Fibroblast of peridontal ligament (primary cell): ENCODE measurements at regions not wholly inside any gene's neighbourhood (a gene's known extent, or its start where the extent isn't known, plus 50 kb on each side); places are given as distances from the start of the nearest gene placed in this dataset.

Source experiments
- DNase-seq: peaks from one replicate; pipeline ENCODE4 v3.0.0-alpha.2; 2010; ENCODE audit errors: extremely low read depth

DNA sequence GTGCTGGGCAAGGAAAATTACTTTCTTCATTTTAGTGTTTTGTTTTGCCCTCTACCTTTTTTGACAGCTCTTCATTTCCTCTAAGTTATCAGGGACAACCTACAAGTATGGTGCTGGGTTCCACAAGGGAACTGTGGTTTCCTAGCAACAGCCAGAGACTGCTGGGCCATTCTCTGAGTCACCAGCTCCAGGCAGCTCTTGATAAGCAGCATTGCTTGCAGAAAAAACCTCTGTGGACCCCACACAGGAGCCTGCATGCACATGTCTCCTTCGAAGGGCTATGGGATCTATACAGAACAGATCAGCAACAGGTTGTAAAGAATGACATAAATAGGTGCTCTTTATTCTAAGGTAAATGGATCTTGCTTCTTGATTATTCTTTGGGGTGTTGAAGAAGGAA lies 81.0 kb upstream of the CCDC196 start:
- no peak for DNase-seq

DNA sequence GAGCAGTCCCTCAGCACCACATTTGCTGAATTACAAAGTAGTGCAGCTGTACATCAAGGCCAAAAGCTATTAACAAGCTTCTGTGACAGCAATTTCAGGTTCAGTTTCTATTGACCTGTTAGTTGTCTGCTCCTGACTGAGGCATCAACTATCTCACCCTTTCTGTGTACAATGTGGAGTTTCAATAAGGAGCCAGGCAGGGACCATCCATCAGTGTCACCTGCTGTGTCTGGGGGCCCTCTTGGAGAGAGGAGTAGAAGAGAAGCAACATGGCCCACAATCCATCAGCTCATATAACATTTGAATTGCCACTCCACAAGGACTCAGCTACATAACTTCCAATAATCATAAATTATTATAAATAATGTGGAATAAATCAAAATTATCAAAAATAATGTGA lies 72.3 kb upstream of the CCDC196 start:
- no peak for DNase-seq

DNA sequence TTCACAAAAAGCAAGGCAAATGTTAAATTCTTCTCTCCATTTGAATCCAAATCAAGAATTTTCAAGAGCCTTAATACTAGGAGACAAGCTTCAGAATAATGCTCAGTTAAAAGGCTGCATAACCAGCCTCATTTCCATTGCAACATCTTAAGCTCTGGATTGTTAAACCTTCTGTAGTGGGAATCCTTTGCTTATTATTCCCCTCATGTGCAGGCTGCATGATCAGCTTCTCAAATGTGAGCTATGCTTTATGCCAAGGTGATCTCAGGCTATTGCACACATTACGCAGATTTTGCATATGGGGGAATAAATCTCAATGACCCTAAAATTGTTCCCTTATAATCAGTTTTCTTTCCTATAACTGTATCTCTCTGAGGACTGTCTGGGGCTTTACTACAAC lies 71.7 kb upstream of the CCDC196 start:
- DNase-seq, result no peak

DNA sequence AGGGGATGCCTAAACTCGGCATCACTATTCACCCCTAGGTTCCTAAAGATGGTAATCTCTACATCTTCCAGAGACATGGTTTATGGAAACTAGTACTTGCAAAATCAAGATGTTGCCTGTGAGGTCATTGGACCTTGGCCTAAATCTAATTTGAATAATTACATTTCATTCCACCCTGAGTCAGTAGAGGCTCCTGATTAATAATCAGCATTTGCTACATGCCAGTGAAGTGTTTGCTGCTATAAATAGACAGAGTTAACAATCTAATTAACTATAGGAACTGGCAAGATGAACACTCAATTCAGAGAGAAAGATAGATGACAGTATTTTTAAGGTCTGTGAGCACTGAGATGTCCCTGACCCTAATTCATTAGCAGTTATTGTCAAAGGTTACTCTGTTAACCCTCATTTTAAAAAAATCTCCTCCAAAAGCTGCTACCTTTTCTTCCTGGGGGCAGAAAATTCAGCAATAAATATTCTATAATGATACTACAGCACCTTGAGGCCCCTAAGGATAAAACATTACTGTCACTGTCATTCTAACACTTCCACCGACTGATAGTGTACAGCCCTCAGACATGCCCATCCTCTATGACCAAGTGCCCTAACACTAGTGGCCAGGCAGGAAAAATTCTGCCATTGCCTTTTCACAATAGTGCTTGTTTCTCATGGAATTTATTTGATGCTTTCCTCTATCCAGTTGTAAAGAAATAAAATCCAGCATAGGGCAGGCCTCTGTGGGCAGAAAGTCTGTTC lies 65.7 kb upstream of the CCDC196 start:
- no peak for DNase-seq

DNA sequence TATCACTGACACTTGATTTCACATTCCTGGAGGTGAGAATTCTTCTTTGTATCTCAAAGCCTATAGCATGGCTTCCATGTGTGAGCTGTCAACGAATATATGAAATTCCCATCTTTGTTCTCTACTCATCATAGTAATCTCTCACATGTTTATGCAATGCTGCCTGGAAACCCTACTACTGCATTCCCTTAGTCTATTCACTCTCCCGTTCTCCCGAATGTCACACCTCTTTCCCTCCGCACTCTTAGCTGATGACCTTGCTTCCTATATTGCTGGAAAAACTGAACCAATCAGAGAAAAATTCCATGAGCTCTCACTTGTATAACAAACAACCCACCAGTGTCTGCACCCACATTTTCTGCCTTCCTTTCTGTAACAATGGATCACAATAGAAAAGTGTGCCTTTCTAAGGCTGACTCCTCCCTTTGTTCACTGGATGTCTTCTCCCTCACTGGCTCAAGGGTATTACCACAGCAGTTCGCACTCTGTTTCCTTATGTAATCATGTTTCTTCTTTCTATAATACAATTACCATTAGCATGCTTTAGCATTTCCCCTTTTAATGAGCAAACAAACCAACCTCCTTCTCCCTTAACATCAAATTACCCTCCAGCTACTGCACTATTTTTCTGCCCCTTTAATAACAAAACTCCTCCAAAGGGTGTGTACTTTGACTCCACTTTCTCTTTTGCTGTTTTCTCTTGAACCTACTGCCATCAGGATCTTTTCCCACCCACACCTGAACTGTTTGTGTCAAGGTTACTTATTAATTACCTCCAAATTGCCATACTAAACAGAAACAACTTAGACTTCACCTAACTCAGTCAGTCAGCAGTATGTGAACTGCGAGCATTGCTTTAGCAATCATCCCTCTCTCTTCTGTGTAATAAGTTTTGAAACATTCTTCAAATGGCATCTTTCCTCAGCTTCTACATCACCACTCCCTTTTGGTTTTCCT lies 63.9 kb upstream of the CCDC196 start:
- no peak for DNase-seq

DNA sequence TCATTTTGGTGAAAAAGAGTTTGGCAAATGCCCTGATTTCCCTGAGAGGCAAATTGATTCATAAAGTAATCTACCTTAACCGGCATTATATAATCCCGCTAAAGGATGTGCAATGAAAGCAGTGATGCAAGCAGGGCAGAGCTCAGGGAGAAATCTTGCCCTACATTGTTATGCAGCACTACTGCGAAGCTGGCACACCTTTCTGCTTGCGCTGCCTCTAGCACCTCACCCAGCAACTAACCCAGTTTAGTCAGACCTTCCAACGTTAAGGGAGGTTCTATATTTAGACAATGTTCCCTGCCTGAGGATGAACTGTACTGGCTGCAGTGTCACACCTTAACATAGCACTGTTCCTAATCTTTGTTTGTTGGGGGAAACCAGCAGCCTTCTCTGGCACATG lies 60.8 kb upstream of the CCDC196 start:
- no peak for DNase-seq

DNA sequence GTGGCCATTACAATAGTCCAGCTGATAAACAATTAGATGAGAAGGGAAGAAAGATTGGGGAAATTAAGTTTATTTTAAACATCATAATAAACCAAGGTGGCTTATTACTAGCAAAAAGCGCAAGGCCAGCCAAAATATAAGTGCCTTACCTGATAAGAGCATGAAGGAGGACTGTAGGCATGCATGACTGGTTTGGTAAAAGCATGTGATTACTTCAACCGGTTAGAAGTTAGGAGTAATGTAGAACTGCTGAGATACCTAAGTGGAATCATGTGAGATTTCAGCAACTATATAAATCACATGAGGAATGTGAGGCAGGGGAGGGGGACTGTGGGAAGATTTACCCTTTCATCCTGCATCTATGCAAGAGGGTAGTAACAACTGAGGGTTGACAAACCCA lies 59.7 kb upstream of the CCDC196 start:
- no peak for DNase-seq

DNA sequence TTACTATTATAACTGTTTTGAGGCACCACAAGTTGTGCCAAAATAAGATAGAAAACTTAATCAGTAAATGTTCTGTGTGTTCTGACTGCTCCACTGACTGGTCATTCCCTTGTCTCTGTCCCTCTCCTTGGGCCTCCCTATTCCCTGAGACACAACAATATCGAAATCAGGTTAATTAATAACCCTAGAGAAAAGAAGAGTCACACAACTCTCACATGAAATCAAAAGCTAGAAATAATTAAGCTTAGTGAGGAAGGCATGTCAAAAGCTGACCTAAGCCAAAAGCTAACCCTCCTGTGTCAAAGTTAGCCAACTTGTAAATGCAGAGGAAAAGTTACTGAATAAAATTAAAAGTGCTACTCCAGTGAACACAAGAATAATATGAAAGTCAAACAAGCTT lies 53.8 kb upstream of the CCDC196 start:
- DNase-seq, result no peak

DNA sequence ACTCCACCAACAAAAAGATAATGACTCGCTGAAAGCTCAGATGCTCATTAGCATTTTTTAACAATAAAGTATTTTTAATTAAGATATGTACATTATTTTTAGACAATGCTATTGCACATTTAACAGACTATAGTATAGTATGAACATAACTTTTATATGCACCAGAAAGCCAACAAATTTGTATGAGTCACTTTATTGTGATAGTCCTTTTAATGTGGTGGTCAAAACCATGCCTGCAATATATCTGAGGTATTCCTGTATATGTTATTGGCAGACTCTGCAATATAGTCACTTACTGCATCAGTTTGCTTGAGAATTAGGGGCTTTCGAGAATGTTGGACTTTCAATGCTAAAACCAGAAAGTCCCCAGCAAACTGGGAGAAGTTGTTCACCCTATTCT lies 51.7 kb upstream of the CCDC196 start:
- DNase-seq, result no peak

DNA sequence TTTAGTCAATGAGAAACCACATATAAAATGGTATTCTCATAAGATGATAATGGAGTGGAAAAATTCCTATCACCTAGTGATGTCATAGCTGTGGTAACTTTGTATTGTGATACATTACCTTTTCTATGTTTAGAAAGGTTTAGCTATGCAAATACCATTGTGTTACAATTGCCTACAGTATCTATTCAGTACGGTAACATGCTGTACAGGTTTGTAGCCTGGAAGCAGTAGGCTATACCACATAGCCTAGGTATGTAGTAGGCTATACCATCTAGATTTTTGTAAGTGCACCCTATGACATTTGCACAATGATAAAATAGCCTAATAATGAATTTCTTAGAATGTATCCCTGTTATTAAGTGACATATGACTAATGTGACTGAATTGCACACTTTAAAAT lies 50.5 kb upstream of the CCDC196 start:
- no peak for DNase-seq
